Caki2 (cell line): ENCODE measurements at regions not wholly inside any gene's neighbourhood (a gene's known extent, or its start where the extent isn't known, plus 50 kb on each side); places are given as distances from the start of the nearest gene placed in this dataset.

Experiments
- DNase-seq: peaks from one replicate; pipeline ENCODE4 v3.0.0-alpha.2; 2015; ENCODE audit warnings: low read depth
- in situ Hi-C: cut with HindIII; loops from 2 replicates; pipeline ENCODE4 v1.10.0; 2016; ENCODE audit warnings: low sequenced_read_pairs, low pct_unique_long_range_greater_than_20kb, mixed read lengths

DNA sequence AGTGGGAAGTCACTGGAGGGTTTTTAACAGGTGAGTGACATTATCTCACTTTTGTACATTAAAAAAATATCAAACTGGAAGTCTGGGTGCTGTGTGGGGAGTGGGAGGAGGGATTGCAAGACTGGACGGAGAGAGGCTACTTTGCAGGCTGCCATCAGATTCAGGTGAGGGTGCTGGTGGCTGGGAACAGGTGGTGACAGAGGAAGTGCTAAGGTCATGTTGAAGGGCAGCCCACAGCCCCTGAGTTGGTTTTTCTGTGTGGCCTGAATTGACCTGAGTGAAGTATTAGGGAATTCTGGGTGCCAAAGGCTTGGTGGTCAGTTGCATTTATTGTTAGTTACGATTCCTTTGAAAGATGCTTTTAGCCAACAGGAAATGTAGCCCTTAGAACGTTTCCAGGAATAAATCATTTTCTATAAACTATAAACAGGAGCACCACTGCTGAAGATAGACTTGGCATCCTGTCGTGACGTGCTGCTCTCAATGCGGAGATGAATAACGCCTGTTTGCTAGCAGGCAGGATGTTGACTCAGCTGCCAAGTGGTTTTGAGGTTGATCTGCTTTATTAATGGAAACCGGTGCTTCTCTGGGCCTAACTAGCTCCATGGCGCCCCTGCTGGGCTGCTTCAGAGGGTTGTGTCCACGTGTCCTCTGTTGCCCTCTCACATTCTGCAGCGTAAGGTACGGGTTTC is 707.5 kb upstream of the TMEM132C start:
- DNase-seq = peak; percentile 61
- in situ Hi-C loops = no loop called here

DNA sequence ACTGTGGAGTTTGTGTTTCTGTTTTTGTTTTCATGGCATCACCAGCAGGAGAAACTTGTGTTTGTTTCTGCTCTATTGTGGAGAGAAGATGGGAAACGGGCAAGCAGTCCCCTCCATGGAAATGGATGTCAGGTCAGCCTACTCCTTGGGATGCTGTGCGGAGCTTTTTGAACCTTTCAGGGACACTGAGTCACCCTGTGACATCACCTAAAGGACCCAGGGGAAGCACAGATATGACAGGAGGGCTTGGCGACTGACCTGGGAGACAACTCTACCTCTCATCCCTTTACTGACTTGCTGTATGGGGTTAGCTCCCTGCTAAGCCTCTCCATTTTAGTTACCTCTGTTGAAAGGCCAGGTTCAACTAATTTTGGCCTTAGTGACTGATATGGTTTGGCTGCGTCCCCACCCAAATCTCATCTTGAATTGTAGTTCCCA is 706.9 kb upstream of the TMEM132C start:
- DNase-seq = no peak
- in situ Hi-C loops = no loop called here

DNA sequence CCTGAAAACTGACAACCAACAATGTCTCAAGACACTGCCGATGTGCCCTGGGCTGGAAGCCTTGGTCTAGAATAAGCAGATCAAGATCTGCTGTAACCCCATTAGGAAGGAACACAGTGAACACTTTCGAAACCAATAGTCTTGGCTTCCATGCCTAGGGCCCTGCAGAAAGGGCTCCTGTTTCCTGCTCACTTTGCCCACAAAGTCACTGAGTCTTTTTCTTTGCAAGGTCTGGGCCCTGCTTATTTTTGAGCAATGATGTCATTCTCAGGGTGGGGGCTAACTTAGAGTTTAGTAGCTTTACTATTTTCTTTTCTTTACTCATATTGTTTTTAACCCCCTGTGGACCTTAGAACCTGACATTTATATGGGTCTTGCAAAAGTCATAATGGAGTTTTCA is 704.2 kb upstream of the TMEM132C start:
- DNase-seq = no peak
- in situ Hi-C loops = no loop called here

DNA sequence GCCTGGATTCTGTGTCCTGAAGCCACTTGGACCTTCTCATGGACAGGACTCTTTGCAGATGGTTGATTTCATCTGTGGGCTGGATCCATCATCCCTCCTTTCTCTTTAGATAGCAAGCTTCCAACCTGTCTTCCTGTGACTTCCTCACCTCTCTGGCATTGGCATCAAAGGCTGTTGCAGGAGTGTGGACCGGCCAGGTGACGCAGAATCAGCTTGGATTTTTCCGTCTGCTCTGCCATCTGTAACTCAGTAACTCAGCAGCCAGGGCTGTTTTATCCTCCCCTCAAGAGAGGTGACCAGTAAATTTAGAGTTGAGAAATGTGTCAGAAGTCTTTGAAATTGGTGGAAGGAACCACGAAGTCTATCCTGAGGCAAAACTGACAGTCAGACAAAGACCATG is 701.7 kb upstream of the TMEM132C start:
- no peak for DNase-seq
- in situ Hi-C loops = no loop called here

DNA sequence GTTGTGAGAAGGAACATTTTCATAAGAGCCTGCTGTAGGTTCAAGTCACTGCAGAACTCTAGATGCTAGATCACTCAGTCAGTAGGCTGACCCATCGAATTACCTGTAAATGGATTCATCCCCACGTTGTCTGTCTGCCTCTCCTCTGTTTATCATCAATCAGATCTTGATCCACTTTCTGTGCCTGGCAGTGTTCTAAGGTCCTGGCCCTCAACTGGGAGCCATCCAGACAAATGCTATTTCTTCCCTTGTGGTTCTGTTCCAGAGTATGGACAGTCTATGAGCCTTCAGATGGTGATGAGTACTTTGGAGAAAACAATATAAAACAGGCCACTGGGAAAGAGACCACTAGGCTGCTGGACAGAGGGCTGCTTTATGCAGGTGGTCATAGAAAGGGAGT is 699.4 kb upstream of the TMEM132C start:
- DNase-seq = no peak
- in situ Hi-C loops = no loop called here

DNA sequence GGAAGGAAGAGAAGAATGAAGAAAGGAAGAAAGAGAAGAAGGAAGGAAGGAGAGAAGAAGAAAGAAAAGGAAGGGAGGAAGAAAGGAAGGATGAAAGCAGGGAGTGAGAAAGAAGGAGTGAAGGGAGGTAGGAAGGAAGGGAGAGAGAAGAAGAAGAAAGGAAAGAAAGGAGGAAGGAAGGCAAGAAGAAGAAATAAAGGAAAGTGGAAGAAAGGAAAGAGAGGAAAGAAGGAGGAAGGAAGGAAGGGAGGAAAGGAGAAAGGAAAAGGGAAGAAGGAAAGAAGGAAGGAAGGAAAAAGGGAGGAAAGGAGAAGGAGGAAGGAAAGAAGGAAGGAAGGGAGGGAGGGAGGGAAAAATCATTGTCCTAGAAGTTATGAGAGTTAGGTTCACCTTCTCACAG is 696.6 kb upstream of the TMEM132C start:
- DNase-seq = no peak
- in situ Hi-C loops = no loop called here

DNA sequence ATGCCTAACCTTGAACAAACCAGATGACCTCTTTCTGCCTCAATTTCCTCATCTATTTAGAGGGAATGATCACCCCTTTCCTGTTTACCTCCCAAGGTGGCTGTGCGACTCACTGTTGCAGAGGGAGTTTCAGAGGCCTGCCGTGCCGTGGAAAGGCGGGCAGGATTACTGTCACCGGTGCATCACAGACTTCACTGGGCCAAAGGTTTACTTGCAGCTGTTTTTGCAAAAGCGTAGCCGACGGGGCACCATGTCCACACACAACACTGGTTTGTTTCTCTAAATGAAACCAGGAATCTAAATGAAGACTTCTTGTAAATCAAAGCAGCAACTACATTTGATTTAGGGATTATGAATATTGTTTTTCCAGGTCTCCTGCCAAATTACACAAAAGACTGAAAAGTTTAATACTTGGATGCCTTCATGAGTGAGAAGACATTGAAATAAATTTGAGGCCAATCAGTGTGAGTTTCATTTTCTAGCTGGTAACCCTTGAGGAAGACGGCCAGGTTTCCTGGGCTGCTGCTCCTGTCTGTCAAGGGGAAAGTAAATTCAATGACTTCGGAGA is 696.1 kb upstream of the TMEM132C start:
- DNase-seq = no peak
- in situ Hi-C loops = no loop called here

DNA sequence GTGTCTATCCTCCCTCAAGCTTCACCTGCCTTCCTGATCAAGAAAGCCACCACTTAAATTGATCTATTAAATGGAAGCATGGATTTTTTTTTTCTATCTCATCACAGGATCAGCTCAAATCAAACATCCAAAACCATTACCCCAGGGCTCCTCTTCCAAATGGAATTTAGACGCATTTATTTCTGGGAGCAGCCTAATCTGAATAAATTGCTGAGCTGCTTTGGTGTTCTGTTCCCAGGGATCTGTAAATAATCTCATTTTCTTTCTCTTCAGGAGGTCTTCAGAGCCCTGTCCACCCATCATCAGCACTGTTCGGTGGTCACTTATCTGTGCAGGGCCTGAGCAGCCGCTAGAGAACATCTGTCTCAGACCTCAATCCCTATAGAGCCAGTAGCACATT is 695.4 kb upstream of the TMEM132C start:
- in situ Hi-C loops = no loop called here
- no peak for DNase-seq

DNA sequence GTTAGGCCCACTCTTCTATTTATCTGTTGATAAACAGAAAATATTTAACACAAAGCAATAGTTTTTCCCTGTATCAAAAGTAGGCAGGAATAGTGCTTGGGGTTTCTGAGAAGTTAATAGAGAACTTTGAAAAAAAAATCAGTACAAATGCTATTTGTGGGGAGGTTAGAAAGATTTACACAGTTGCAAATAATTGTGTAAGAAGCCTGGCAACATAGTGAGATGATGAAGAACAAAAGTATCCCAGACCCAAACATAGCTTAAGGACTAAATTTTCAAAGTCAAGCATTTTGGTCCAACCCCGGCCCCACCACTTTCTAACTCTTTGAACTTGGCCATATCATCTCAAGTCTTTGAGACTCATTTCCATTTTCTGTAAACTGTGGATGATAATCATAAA is 687.5 kb upstream of the TMEM132C start:
- in situ Hi-C loops = no loop called here
- no peak for DNase-seq

DNA sequence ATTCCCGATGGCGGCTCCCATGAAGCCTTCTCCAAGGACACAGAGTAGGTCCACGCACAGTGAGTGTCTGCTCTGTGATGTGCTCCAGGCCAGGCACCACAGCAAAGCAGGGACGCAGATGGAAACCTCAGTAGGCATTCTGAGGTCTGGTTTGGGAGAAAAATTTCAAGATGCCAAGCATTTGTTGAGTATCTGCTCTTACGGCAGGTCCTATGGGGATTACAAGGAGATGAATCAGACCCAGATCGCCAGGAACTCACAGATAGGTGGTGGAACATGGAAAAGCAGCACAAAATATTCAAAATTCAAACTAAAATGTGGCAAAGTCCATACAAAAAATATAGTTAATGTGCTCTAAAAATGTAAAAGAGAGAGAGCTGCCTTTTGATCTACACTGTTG is 684.9 kb upstream of the TMEM132C start:
- no peak for DNase-seq
- in situ Hi-C loops = no loop called here

DNA sequence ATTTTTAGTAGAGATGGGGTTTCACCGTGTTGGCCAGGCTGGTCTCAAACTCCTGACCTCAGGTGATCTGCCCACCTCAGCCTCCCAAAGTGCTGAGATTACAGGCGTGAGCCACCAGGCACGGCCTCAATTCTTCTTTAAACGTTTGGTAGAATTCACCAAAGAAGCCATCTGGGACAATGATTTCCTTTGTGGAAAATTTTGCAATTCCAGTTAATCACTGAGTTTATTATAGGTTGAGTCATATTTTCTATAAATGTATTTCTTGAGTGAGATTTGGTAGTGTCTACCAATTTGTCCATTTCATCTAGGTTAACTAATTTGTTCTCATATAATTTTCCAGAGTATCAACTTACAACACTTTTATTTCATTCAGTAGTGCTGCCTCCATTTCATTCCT is 683.9 kb upstream of the TMEM132C start:
- DNase-seq = no peak
- in situ Hi-C loops = no loop called here

DNA sequence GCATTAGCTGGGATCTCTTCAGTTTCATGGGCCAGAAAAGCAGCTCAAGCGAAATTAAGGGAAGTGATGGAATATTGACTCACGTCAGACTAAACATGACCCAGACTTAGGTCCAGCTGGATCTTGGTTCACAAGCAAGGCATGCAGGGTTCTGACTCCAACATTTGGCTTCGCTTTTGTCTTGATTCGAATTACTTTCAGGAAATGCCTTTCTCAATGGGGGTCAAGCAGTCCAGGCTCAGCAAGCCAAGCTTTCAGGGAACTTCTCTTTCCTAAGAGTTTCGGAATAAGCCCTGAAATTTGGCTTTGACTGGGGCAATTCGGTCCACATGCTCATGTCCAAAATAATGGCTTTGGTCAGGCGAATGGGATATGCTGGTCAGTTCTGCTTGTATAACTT is 678.7 kb upstream of the TMEM132C start:
- in situ Hi-C loops = no loop called here
- no peak for DNase-seq

DNA sequence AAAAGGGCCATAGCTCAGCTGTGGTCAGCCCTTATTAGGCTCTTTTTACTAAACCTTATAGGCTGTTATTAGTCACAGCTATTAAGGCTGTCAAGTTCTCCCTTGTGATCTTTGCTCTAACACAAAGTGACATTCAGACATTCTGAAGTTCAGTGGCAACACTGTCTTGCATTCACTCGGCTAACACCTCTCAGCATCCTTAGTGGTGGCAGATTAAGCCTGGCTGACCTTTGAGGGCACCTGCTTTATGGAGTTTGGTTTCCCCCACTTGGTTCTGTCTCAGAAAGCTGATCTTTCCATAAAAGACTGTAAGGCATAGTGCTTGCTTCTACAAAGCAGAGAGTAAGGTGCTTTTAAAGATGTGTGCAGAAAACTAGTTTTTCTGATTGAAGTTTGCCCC is 677.4 kb upstream of the TMEM132C start:
- in situ Hi-C loops = no loop called here
- no peak for DNase-seq

DNA sequence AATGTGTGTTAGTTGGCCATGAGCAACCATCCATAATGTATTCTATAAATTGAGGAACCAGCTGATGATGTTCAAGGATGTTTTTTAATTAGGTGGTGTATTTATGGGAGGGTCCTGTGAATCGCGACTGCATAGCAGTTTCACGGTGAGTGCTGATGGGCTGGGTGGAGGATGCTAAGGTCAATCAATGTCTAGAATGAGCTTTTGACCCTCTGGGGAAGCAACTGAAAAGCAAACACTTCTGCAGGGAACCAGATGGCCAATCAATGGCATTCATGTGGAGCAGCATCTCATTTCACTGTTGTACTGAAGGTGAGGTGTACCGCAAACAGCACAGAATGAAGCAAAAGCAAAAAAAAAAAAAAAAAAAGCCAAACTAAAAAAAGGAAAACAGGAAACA is 676.1 kb upstream of the TMEM132C start:
- in situ Hi-C loops = no loop called here
- no peak for DNase-seq

DNA sequence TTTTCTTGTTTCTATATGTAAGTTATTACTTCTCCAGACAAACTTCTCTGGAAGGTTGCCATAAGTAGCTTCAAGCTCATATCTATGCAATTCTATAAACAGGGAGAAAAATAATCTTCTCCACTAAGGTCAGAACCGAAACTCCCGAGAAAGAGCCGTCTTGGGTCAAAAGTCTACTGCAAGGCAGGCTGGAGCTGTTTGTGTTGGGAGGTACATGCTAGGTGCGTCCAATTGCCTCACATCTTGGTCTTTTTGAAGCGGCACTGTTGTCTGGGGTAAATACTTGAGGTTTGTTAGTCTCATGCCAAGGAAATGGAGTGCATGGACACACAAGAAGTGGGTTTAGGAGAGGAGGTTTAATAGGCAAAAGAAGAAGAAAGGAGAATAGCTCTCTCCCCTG is 674.7 kb upstream of the TMEM132C start:
- in situ Hi-C loops = no loop called here
- no peak for DNase-seq

DNA sequence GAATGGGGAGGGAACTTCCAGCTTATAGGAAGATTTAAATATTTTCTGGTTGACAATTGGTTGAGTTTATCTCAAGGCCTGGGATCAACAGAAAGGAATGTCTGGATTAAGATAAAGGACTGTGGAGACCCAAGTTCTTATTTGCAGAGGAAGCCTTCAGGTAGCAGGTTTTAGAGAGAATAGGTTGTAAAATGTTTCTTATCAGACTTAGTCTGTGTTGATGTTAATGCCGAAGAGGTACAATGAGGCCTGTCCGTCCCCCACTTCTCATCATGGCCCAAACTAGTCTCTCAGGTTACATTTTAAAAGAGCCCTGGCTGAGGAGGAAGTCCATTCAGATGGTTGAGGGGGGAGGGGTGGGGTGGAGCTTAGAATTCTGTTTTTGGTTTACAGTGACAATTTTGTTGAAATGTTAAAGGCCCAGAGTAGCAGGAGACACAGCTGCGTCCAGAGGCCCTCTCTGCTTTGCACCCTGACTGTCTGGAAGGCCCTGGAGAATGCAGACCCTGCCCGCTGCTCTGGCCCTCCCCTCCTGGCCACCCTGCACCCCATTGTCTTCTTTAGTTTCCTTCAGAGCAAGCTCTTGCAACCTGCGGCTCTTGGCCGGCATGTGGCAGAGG is 672.5 kb upstream of the TMEM132C start:
- no peak for DNase-seq
- in situ Hi-C loops = no loop called here

DNA sequence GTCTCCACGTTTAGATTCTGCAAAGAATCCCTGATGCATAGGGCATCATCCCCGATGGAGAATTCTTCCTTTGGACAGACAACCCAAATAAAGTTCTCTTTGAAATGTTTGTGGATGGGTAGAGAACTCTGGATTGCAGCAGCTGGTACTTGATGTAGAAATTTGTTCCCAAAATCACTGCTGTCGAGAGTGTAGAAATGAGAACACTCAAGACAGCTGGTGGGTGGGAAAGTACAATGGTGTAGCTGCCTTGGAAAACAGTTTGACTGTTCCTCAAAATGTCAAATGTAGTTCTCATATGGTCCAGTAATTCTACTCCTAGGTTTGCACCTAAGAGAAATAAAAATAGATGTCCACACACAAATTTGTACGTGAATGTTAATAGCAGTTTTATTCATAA is 671.5 kb upstream of the TMEM132C start:
- DNase-seq = no peak
- in situ Hi-C loops = no loop called here

DNA sequence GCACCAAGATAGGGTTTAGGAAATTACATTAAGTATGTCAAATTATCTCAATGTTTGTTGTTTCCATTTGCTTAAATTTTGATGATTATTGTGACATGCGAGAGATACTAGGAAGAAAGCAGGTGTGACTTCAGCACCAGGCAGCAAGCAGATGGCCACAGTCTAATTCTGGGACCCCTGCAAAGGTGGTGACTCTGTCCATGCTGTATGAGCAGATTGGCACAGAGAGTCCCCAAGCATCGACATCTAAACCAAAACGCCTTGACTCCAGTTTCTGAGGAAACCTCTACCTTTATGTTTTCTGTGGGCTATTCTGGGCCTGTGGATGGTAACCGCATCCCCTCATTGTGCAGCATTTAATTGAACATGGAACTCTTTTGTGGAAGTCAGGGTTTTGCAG is 670.1 kb upstream of the TMEM132C start:
- DNase-seq = no peak
- in situ Hi-C loops = no loop called here

DNA sequence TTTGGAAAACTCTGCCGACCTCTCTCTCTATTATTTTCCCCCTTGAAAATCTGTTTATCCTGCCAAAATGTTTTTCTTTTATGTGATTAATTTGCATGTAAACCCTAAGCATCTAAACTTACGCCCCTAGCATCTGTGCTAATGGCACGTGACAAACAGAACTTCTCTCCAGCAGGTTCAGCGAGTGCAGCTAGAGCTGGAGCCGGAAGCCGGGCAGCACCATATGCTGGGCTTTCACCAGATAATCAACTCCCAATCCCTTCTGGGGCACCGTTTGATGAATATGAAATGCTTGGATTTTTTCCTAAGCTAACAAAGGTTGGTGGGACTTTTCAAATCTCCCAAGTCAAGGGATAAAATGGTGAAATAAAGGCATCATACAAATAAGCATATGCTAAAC is 667.5 kb upstream of the TMEM132C start:
- in situ Hi-C loops = no loop called here
- DNase-seq = no peak

DNA sequence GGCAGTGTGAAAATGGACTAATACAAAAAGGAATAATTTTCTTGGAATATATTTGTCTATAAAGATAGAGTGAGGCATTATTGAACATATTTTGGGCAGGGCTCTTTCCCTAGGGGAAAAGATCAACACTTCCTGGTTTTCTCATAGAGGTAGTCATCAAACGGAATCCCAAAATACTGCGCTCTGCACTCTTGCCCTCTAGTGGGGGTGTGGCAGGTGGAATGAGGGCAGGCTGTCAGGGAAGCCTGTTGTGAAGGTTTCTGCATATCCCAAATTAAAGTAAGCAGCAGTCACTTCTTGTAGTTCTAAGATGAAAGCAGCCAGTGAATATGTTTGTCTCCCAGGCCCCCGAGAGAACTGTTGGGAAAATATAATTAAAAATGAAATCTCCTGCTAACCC is 666.8 kb upstream of the TMEM132C start:
- in situ Hi-C loops = no loop called here
- DNase-seq = no peak
